HCT116 (cell line): ENCODE measurements at regions not wholly inside any gene's neighbourhood (a gene's known extent, or its start where the extent isn't known, plus 50 kb on each side); places are given as distances from the start of the nearest gene placed in this dataset.

Experiments used
- ATAC-seq: fragments of 200-7000 bp; cut with Tn5 transposase; 2 replicates; pipeline ENCODE4 v1.9.1; 2020; ENCODE audit warnings: mild to moderate bottlenecking, moderate library complexity
- BruUV-seq: library from RNA; stranded (reverse); fragments of 400-500 nt; replicated peaks from 2 replicates; lab custom pipeline; 2021; lab: Mats Ljungman, UMichigan
- CTCF ChIA-PET: fragments of 300-600 bp; sonication (Branson Sonifier 250); formaldehyde crosslinking; loops from one replicate; lab custom pipeline; 2021; ENCODE audit warnings: antibody characterized with exemption; lab: Charles Lee
- POLR2A ChIA-PET: fragments of 300-600, 350-600 bp; sonication (Branson Sonifier 250); formaldehyde crosslinking; loops from one replicate; lab custom pipeline; 2021; ENCODE audit warnings: antibody characterized with exemption; lab: Charles Lee
- RAD21 ChIA-PET, 2 experiments: fragments of 300-600 bp; sonication (Branson Sonifier 250); formaldehyde crosslinking; loops; one replicate each; lab custom pipeline; 2023; ENCODE audit warnings: low total read pairs in 2 of 2; ENCODE audit not compliant: uncharacterized antibody in 2 of 2, unreplicated experiment in 2 of 2, low non-redundant PET in 1 of 2; lab: Charles Lee
- DNase-seq: peaks from one replicate; pipeline ENCODE4 v3.0.0-alpha.2; 2010; ENCODE audit warnings: low read depth, low spot score
- H2AFZ ChIP-seq: fragments of 200-600 bp; shearing (Covaris generic), sonication (generic); 2 replicates; pipeline ENCODE4 v1.6.1; 2017; ENCODE audit warnings: low read depth, mixed run types, mixed read lengths, antibody characterized with exemption, low read length; ENCODE audit not compliant: poor library complexity, severe bottlenecking
- H3K27ac ChIP-seq: 2 replicates; pipeline ENCODE4 v1.5.1; 2012; ENCODE audit warnings: low read depth, low read length
- H3K27me3 ChIP-seq: fragments of 200-600 bp; sonication (generic); 2 replicates; pipeline ENCODE4 v1.6.1; 2016; ENCODE audit warnings: mixed run types, low read length, mixed read lengths; ENCODE audit not compliant: insufficient read depth
- H3K36me3 ChIP-seq, 2 experiments: fragments of 200-500 bp in 1 of 2; fragments of 200-600 bp in 1 of 2; sonication (Bioruptor generic) in 1 of 2; sonication (generic) in 1 of 2; 2 replicates each; pipeline versions ENCODE4 v1.5.1 to v1.6.1; 2014 to 2016; ENCODE audit warnings: low read length in 2 of 2, inconsistent platforms in 1 of 2, mixed read lengths in 1 of 2, mixed run types in 1 of 2; ENCODE audit not compliant: insufficient read depth in 2 of 2, control insufficient read depth in 1 of 2
- H3K4me1 ChIP-seq, 2 experiments: fragments of 200-600 bp in 1 of 2; sonication (generic) in 1 of 2; 2 replicates each; pipeline versions ENCODE4 v1.5.1 to v1.6.1; 2012 to 2017; ENCODE audit warnings: low read length in 2 of 2, inconsistent platforms in 1 of 2, mild to moderate bottlenecking in 1 of 2, mixed read lengths in 1 of 2, mixed run types in 1 of 2, moderate library complexity in 1 of 2; ENCODE audit not compliant: insufficient read depth in 2 of 2, control insufficient read depth in 1 of 2
- H3K4me2 ChIP-seq: fragments of 200-600 bp; sonication (generic); 2 replicates; pipeline ENCODE4 v1.6.1; 2017; ENCODE audit warnings: mixed run types, low read length, mixed read lengths
- H3K4me3 ChIP-seq, 2 experiments: fragments of 200-600 bp in 1 of 2; sonication (generic) in 1 of 2; replicated peaks in 1 of 2; 2 replicates each; pipeline ENCODE4 v1.5.1; 2011 to 2016; ENCODE audit warnings: low read length in 2 of 2, control low read depth in 1 of 2, low read depth in 1 of 2, mild to moderate bottlenecking in 1 of 2, mixed read lengths in 1 of 2, mixed run types in 1 of 2
- H3K79me2 ChIP-seq: fragments of 200-600 bp; sonication (generic); 2 replicates; pipeline ENCODE4 v1.6.1; 2017; ENCODE audit warnings: mild to moderate bottlenecking, mixed run types, low read length, moderate library complexity, mixed read lengths; ENCODE audit not compliant: insufficient read depth
- H3K9ac ChIP-seq: fragments of 200-600 bp; sonication (generic); 2 replicates; pipeline ENCODE4 v1.6.1; 2016; ENCODE audit warnings: low read length, mixed read lengths
- H3K9me2 ChIP-seq: fragments of 200-600 bp; sonication (generic), shearing (Covaris generic); 2 replicates; pipeline ENCODE4 v1.6.1; 2017; ENCODE audit warnings: mixed run types, mild to moderate bottlenecking, moderate library complexity; ENCODE audit not compliant: insufficient read depth
- H3K9me3 ChIP-seq, 2 experiments: fragments of 200-500 bp in 1 of 2; fragments of 200-600 bp in 1 of 2; sonication (Bioruptor generic) in 1 of 2; sonication (generic) in 1 of 2; 2 replicates each; pipeline ENCODE4 v1.6.1; 2014 to 2017; ENCODE audit warnings: low read length in 2 of 2, mixed read lengths in 2 of 2, inconsistent platforms in 1 of 2, low read depth in 1 of 2, mild to moderate bottlenecking in 1 of 2, mixed run types in 1 of 2, moderate library complexity in 1 of 2; ENCODE audit not compliant: control insufficient read depth in 1 of 2, insufficient read depth in 1 of 2
- H4K20me1 ChIP-seq: fragments of 200-600 bp; sonication (generic), shearing (Covaris generic); 2 replicates; pipeline ENCODE4 v1.6.1; 2017; ENCODE audit warnings: mixed run types, mild to moderate bottlenecking, moderate library complexity; ENCODE audit not compliant: insufficient read depth
- CEBPB ChIP-seq: IDR thresholded peaks from 2 replicates; pipeline ENCODE4 v1.6.1; 2012; ENCODE audit warnings: low read depth
- ELF1 ChIP-seq: IDR thresholded peaks from 2 replicates; pipeline ENCODE4 v1.6.1; 2012; ENCODE audit warnings: low read depth, borderline replicate concordance
- EZH2 ChIP-seq: fragments of 200-600 bp; sonication (generic); IDR thresholded peaks from 2 replicates; pipeline ENCODE4 v1.6.1; 2017; ENCODE audit warnings: antibody characterized with exemption, mixed run types
- EZH2phosphoT487 ChIP-seq: fragments of 200-600 bp; IDR thresholded peaks from 2 replicates; pipeline ENCODE4 v1.6.1; 2018; ENCODE audit warnings: antibody characterized with exemption, borderline replicate concordance
- FOSL1 ChIP-seq: IDR thresholded peaks from 2 replicates; pipeline ENCODE4 v1.6.1; 2012; ENCODE audit warnings: low read depth
- POLR2A ChIP-seq: IDR thresholded peaks from 2 replicates; pipeline ENCODE4 v1.7.0; 2011; ENCODE audit warnings: borderline replicate concordance; ENCODE audit not compliant: insufficient read depth, insufficient read length; ENCODE audit errors: extremely low read depth
- RAD21 ChIP-seq: IDR thresholded peaks from 2 replicates; pipeline ENCODE4 v1.6.1; 2012; ENCODE audit warnings: low read depth, mild to moderate bottlenecking
- SP1 ChIP-seq: IDR thresholded peaks from 2 replicates; pipeline ENCODE4 v1.6.1; 2012; ENCODE audit warnings: low read depth
- SRF ChIP-seq: IDR thresholded peaks from 2 replicates; pipeline ENCODE4 v1.6.1; 2012; ENCODE audit warnings: low read depth
- TCF7L2 ChIP-seq: IDR thresholded peaks from 2 replicates; pipeline ENCODE4 v1.7.0; 2011; ENCODE audit warnings: borderline replicate concordance, inconsistent platforms; ENCODE audit not compliant: insufficient read depth, insufficient read length; ENCODE audit errors: extremely low read depth
- YY1 ChIP-seq: IDR thresholded peaks from 2 replicates; pipeline ENCODE4 v1.6.1; 2011; ENCODE audit warnings: low read length, low read depth, moderate library complexity, mild to moderate bottlenecking; ENCODE audit not compliant: insufficient replicate concordance; ENCODE audit errors: extremely low read depth
- ZFX ChIP-seq: fragments of 450-650 bp; IDR thresholded peaks from 2 replicates; pipeline ENCODE4 v1.6.1; 2017
- ZNF274 ChIP-seq: fragments of 200-500 bp; sonication (Bioruptor generic); IDR thresholded peaks from 2 replicates; pipeline ENCODE4 v1.6.1; 2014; ENCODE audit warnings: mild to moderate bottlenecking, low read depth, low read length, inconsistent platforms
- intact Hi-C: fragments of 100-400 bp; cut with micrococcal nuclease; formaldehyde crosslinking; loops from 2 replicates; pipeline ENCODE4 v1.10.0; 2022
- TF ChIP-seq, protein P1 (sequence below): IDR thresholded peaks from 2 replicates; pipeline ENCODE4 v1.6.1; 2012; ENCODE audit warnings: low read depth
- TF ChIP-seq, protein P2 (sequence below): IDR thresholded peaks from 2 replicates; pipeline ENCODE4 v1.6.1; 2012
- TF ChIP-seq, protein P3 (sequence below): IDR thresholded peaks from 2 replicates; pipeline ENCODE4 v1.6.1; 2012
- TF ChIP-seq, protein P4 (sequence below): IDR thresholded peaks from 2 replicates; pipeline ENCODE4 v1.6.1; 2011; ENCODE audit warnings: mild to moderate bottlenecking, low read length, moderate library complexity; ENCODE audit not compliant: insufficient replicate concordance; ENCODE audit errors: extremely low read depth
- TF ChIP-seq, protein P5 (sequence below), 3 experiments: fragments of 200-600 bp in 1 of 3; sonication (generic) in 1 of 3; IDR thresholded peaks in 2 of 3; conservative IDR thresholded peaks in 1 of 3; 2 replicates each; pipeline ENCODE4 v1.5.1; 2012 to 2017; ENCODE audit warnings: low read depth in 2 of 3, low read length in 2 of 3, antibody characterized with exemption in 1 of 3, borderline replicate concordance in 1 of 3, control low read depth in 1 of 3, mild to moderate bottlenecking in 1 of 3, mixed read lengths in 1 of 3, mixed run types in 1 of 3, moderate library complexity in 1 of 3; ENCODE audit not compliant: insufficient read depth in 1 of 3

DNA sequence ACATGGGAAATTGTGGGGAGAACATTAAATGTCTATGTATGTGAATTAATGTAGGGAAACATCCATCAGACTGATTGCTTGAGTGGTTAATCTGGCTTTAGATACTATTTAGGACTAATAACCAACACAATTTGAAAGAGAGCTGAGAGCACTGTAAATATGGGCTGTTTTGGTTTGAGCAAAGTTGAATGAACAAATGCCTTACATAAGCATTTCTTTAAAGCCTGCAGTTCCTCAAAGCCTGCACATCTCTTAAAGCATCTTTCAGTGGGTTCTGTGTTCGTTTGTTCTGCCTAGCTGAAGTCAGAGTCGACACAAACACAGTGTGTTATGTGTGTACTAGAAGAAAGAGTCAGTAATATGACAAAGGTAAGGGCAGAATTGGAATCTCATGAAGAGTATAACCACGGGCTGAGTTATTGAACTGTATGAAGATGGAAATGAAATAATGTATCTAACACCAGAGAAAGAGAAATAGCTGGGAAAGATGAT is 350.0 kb downstream of the SIPA1L2 start:
- Histone ChIP-seq H3K4me2 (no peak overlapping the region), H3K4me1 (no peaks in the 10 kb centered on the region), H2AFZ (no peak overlapping the region), H3K4me3 (no peak overlapping the region), H3K9ac (no peak overlapping the region), H3K27ac (no peak overlapping the region), H3K9me3 (no peaks in the 10 kb centered on the region), H3K79me2 (no peaks in the 10 kb centered on the region), H3K27me3 (no peaks in the 10 kb centered on the region), H4K20me1 (no peaks in the 10 kb centered on the region), H3K36me3 (no peaks in the 10 kb centered on the region)
- ChIA-PET POLR2A (no interaction called here), RAD21 (no interaction called here), CTCF (no interaction called here)
- DNase-seq, result no peak
- intact Hi-C loops, result no loop called here
- TF ChIP-seq POLR2A, result no peak
- TF ChIP-seq, protein P1, sequence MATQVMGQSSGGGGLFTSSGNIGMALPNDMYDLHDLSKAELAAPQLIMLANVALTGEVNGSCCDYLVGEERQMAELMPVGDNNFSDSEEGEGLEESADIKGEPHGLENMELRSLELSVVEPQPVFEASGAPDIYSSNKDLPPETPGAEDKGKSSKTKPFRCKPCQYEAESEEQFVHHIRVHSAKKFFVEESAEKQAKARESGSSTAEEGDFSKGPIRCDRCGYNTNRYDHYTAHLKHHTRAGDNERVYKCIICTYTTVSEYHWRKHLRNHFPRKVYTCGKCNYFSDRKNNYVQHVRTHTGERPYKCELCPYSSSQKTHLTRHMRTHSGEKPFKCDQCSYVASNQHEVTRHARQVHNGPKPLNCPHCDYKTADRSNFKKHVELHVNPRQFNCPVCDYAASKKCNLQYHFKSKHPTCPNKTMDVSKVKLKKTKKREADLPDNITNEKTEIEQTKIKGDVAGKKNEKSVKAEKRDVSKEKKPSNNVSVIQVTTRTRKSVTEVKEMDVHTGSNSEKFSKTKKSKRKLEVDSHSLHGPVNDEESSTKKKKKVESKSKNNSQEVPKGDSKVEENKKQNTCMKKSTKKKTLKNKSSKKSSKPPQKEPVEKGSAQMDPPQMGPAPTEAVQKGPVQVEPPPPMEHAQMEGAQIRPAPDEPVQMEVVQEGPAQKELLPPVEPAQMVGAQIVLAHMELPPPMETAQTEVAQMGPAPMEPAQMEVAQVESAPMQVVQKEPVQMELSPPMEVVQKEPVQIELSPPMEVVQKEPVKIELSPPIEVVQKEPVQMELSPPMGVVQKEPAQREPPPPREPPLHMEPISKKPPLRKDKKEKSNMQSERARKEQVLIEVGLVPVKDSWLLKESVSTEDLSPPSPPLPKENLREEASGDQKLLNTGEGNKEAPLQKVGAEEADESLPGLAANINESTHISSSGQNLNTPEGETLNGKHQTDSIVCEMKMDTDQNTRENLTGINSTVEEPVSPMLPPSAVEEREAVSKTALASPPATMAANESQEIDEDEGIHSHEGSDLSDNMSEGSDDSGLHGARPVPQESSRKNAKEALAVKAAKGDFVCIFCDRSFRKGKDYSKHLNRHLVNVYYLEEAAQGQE, result no peak
- TF ChIP-seq YY1, result no peak
- no peak for TF ChIP-seq CEBPB
- no peak for TF ChIP-seq SRF
- TF ChIP-seq, protein P2, sequence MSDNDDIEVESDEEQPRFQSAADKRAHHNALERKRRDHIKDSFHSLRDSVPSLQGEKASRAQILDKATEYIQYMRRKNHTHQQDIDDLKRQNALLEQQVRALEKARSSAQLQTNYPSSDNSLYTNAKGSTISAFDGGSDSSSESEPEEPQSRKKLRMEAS, result no peak
- no peak for TF ChIP-seq SP1
- no peak for TF ChIP-seq ZNF274
- no peak for TF ChIP-seq FOSL1
- TF ChIP-seq, protein P3, sequence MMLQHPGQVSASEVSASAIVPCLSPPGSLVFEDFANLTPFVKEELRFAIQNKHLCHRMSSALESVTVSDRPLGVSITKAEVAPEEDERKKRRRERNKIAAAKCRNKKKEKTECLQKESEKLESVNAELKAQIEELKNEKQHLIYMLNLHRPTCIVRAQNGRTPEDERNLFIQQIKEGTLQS, result no peak
- no peak for TF ChIP-seq EZH2phosphoT487
- TF ChIP-seq, protein P4, sequence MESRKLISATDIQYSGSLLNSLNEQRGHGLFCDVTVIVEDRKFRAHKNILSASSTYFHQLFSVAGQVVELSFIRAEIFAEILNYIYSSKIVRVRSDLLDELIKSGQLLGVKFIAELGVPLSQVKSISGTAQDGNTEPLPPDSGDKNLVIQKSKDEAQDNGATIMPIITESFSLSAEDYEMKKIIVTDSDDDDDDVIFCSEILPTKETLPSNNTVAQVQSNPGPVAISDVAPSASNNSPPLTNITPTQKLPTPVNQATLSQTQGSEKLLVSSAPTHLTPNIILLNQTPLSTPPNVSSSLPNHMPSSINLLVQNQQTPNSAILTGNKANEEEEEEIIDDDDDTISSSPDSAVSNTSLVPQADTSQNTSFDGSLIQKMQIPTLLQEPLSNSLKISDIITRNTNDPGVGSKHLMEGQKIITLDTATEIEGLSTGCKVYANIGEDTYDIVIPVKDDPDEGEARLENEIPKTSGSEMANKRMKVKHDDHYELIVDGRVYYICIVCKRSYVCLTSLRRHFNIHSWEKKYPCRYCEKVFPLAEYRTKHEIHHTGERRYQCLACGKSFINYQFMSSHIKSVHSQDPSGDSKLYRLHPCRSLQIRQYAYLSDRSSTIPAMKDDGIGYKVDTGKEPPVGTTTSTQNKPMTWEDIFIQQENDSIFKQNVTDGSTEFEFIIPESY, result no peak
- TF ChIP-seq RAD21, result no peak
- TF ChIP-seq EZH2, result no peak
- TF ChIP-seq ZFX, result no peak
- no peak for TF ChIP-seq TCF7L2
- no peak for TF ChIP-seq ELF1
- TF ChIP-seq, protein P5, sequence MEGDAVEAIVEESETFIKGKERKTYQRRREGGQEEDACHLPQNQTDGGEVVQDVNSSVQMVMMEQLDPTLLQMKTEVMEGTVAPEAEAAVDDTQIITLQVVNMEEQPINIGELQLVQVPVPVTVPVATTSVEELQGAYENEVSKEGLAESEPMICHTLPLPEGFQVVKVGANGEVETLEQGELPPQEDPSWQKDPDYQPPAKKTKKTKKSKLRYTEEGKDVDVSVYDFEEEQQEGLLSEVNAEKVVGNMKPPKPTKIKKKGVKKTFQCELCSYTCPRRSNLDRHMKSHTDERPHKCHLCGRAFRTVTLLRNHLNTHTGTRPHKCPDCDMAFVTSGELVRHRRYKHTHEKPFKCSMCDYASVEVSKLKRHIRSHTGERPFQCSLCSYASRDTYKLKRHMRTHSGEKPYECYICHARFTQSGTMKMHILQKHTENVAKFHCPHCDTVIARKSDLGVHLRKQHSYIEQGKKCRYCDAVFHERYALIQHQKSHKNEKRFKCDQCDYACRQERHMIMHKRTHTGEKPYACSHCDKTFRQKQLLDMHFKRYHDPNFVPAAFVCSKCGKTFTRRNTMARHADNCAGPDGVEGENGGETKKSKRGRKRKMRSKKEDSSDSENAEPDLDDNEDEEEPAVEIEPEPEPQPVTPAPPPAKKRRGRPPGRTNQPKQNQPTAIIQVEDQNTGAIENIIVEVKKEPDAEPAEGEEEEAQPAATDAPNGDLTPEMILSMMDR (IDR thresholded peaks at IDR 0.05 in 2 of 3, conservative IDR thresholded peaks at IDR 0.05 in 1 of 3; ENCODE audit: borderline replicate concordance in 1 of 3, insufficient read depth in 1 of 3, low read depth in 2 of 3, low read length in 2 of 3), result no peak
- TF ChIP-seq, all 23 proteins: peak for 0
- no peak for ATAC-seq
- BruUV-seq, result no TSS peak
- no peaks in the 10 kb centered on the region for H3K9me2 ChIP-seq
